GM18873 (cell line): ENCODE measurements at regions not wholly inside any gene's neighbourhood (a gene's known extent, or its start where the extent isn't known, plus 50 kb on each side); places are given as distances from the start of the nearest gene placed in this dataset.
"Not testable (repeated sequence)": the region's sequence is repeated elsewhere in the genome, so short reads cannot be mapped to it uniquely, and the experiment has no call there.

Source experiments
- ATAC-seq: cut with Tn5 transposase; IDR thresholded peaks from one replicate; pipeline ENCODE4 v1.9.1; 2021; ENCODE audit warnings: mild to moderate bottlenecking, moderate library complexity, moderate number of reproducible peaks; ENCODE audit not compliant: unreplicated experiment, low FRiP score

GRCh38 chr3:10725846-10726245, 90.2 kb upstream of the SLC6A11 start:
- no peak for ATAC-seq

DNA sequence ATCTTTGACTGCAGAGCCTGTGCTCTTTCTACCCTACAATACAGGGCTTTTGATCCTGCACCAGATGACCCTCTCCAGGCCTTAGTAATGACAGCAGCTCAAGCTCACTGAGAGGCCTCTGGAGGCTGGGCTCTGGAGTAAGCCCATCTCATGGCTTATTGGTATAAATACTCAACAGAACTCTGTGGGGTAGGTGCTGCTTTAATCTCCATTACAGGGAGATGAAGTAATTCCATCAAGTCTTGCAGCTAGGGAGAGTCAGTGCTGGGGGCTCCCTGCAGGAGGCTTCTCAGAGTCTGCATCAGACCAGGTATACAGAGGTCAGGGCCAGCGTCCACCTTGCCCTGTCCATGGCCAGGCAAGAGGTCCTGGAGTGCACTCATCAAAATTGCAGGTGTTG, 89.2 kb upstream of the SLC6A11 start:
- no peak for ATAC-seq

- ATAC-seq: no peak
Observed at GRCh38 chr3:10729439-10729838, 86.6 kb upstream of the SLC6A11 start.

GRCh38 chr3:10732292-10732691, 83.7 kb upstream of the SLC6A11 start:
- no peak for ATAC-seq

GRCh38 chr3:10733297-10733696, 82.7 kb upstream of the SLC6A11 start:
- ATAC-seq: no peak

DNA sequence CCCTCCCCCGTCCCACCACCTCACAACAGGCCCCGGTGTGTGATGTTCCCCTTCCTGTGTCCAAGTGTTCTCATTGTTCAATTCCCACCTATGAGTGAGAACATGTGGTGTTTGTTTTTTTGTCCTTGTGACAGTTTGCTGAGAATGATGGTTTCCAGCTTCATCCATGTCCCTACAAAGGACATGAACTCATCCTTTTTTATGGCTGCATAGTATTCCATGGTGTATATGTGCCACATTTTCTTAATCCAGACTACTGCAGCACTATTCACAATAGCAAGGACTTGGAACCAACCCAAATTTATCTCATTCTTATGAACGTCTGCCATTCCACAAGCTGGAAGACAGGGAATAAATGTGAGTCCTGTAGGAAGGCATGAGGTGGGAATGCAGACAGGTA, 79.6 kb upstream of the SLC6A11 start:
- not testable (repeated sequence) for ATAC-seq

- ATAC-seq: no peak
Observed at GRCh38 chr3:10737785-10738184, 78.2 kb upstream of the SLC6A11 start.

DNA sequence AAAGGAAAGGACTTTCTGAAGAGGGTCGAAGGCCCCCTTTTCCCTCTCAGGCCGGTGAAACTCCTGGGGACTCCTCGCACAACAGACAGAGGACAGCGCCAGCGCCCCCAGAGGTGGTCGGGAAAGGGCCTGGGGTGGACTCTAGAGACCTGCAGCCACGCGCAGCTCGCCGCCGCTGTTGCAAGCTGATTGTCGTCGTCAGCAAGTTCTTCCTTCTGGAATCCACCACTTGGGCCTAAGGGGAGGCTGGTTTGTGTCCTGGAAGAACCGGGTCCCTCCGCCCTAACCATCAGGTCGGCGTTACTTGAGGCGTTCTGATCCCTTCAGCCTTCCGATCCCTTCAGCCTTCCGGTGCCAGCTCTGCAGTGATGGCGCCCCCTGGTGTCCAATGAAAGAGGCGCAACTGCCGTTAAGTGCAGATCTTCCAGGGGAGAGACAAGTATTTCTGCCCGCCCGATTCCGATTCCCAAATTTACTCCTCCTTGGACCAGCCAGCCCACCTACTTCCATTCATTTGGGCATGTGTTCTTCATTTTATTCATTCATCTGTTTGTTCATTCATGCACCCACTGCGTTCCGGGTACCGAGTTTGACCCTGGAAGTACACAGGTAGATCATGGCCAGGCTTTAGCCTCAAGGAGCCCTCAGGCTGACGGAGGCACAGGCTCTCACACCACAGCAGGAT, 77.2 kb upstream of the SLC6A11 start:
- no peak for ATAC-seq

- ATAC-seq: no peak
Observed at GRCh38 chr3:10740954-10741353, 75.1 kb upstream of the SLC6A11 start.

- ATAC-seq: no peak
Observed at GRCh38 chr3:10741891-10742671, 73.9 kb upstream of the SLC6A11 start.

DNA sequence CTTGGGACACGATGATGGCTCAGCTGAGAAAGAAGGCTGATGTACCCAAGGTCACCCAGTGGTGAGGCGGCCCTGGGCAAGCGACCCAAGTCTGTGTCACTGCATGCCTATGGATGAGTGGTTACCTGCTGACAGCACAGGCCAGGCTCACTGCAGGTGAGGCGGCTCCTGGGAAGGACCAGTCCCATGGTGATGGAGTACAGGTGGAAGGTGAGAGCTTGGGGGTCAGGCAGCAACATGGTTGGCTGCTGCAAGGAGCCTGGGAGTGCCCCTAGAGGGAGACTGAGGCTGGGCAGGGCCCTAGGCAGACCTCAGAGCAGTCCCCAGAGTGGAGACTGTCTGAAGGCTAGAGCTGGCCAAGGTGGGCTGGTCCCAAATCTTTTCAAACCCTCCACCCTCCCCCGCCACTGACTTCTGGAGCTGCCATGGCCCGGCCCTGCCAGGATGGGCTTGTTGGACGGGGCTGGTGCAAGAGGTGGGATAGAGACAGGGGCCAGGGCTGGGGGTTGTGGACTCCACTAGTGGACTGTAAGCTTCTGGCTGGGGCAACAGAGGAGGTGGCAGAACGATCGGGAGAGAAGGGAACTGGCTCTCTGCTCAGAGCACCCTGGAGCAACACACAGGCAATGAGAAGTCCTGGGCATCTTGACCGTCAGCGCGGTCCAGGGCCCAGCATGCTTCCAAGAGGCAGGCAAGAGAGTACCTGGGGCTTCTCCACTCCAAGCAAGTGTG, 72.5 kb upstream of the SLC6A11 start:
- ATAC-seq: no peak

DNA sequence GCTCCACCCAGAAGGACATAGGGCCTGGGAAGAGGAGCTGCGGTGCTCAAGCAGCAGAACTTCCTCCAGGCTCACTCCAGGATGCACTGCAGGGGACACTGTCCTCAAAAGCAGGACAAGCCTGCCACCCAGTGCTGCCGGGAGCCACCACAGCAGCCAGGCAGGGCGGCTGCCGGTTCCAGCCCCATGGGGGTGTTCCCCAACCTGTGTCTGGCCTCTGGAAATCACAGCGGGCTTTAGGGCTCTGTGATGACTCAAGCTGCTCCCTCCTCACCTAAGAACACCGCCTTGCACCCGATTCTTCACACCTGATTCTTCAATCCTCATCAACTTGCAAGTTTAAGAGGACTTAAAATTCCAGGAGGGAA, 71.9 kb upstream of the SLC6A11 start:
- ATAC-seq: no peak

GRCh38 chr3:10745392-10745791, 70.6 kb upstream of the SLC6A11 start:
- no peak for ATAC-seq

DNA sequence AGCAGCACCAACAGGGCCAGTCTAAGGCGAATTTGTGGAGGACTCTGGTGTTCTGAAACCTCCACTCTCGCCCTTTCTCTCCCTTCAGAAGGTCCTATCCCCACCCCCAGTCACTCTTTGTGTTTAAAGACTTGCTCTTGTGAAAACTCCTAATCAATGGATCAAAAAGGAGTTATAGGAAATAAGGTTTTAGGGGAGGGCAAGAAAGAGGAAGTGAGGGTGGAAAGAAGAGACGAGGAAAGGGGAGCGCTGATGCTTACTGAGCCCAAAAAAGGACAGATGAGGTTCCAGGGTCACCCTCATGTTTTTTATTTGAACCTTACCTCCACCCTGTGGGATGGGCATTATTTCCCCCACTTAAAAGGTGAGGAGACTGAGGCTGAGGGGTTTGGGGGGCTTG, 70.0 kb upstream of the SLC6A11 start:
- no peak for ATAC-seq

GRCh38 chr3:10746684-10747083, 69.3 kb upstream of the SLC6A11 start:
- no peak for ATAC-seq

- ATAC-seq: no peak
Observed at GRCh38 chr3:10747341-10747740, 68.7 kb upstream of the SLC6A11 start.

GRCh38 chr3:10748040-10748439, 68.0 kb upstream of the SLC6A11 start:
- ATAC-seq: no peak

- ATAC-seq: no peak
Observed at GRCh38 chr3:10753964-10754363, 62.1 kb upstream of the SLC6A11 start.

DNA sequence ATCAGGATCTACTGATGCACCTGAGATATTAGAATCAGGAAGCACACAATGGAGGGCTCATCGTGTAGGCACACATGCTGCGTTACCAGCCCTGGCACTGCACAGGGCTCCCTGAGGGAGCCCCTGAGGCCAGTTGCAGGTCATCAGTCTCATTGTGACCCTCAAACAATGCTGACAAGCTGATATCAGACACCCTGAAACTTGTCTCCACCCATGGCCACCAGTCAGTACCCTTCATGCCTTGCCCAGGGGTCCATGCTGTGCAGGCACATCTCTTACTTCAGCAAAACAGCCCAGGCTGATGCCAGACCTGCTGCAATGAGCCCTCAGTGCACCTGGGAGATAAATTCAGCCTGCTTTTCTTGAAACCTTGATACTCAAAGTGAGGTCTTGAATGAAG, 59.5 kb upstream of the SLC6A11 start:
- no peak for ATAC-seq

DNA sequence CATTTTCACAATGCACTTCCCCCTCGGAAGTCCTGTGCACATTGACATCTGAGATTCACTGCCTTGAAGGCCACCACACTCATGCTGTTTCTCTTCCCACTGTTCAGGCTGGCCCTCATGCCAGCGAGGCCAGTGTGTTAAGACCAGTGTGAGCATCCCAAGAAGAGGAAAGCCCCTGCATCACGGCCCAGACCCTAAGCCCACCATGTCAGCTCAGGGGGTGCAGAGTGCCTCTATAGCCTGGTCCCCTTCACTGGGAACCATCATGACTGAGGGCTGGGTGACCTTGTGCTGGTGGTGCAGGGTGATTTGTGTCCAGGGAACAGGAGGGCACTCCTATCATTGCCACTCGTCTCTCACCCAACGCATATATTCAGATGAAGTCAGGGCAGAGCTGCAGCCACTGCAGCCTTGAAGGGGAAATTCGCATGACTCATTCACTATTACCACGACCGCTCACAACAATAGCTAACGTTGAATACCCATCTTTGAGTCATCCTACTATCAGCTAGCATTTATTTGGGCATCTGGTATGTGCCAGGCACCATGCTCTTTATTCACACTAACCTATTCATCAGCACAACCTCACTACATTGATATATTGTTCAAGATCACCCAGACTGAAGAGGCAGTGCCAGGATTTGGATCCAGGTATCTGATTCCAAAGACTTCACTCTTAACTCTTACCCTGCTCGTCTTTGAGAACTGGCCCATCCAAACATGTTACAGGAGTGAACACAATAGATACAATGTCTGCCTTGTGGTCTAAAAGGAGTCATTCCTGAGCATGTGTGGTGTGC, 58.8 kb upstream of the SLC6A11 start:
- no peak for ATAC-seq

DNA sequence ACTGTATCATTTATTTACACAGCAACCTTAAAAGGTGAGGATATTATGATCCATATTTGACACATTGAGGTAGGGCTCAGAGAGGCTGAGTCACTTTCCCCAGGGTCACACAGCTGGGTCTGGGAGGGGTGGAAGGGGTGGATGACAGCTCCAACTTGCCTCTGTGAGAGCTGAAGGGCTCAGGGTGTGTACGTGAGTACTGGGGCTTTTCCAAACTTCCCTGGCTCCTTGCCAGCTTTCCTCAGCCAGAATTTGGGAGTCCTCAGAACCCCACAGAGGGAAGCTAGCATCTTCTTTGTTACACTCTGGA, 58.3 kb upstream of the SLC6A11 start:
- no peak for ATAC-seq
